Right ventricle myocardium superior (tissue), 1 donor: ENCODE measurements at regions not wholly inside any gene's neighbourhood (a gene's known extent, or its start where the extent isn't known, plus 50 kb on each side); places are given as distances from the start of the nearest gene placed in this dataset.
"Not testable (repeated sequence)": the region's sequence is repeated elsewhere in the genome, so short reads cannot be mapped to it uniquely, and the experiment has no call there.

ENCODE experiments used
- ATAC-seq: fragments of 200-7000 bp; cut with Tn5 transposase; one replicate; pipeline ENCODE4 v1.9.1; 2020; ENCODE audit warnings: mild to moderate bottlenecking; ENCODE audit not compliant: poor library complexity
- DNase-seq: peaks from one replicate; pipeline ENCODE4 v3.0.0-alpha.2; 2020
- intact Hi-C: fragments of 100-400 bp; cut with DNase I; formaldehyde crosslinking; loops from one replicate; pipeline ENCODE4 v1.11.2; 2022
- donor health status: DM: no; HTN: yes; CAD: no; lungs with severe emphysema.

DNA sequence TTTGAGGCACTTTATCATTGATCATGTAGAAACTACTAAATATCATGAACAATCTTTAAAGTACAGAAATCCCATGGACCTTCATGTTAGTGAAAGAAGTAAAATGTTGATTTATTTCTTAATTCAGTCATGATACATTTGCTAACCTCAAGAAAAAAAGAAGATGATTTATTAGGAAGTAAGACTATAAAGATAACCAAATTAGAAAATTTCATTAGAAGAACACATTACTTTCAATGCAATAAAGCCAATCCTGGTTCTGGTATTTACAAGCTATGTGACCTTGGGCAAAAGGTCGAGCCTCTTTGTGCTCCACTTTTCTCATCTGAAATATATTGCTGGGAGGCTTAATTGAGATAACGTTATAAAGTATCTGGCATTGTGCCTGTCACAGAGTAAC lies 365.0 kb downstream of the KIF20B start:
- intact Hi-C loops, result no loop called here
- DNase-seq (no peak), ATAC-seq (no peak)

DNA sequence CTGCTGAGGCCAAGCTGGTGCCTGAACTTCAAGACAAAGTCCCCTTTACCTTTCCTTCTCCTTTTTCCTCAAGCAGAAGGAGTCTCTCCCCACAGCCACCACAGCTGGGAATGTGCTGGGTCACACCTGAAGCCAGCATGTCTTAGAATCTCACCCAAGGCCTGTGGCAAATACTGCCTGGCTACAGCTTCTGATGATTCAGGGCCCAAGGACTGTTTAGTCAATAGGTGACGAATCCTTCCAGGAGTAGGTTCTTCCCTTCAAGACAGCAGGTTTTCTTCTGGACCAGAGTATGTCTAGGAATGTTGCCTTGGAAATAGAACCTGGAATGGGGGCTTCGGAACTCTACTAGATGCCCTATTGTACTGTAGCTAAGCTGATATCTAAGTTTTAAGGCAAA lies 374.6 kb downstream of the KIF20B start:
- DNase-seq (no peak), ATAC-seq (no peak)
- intact Hi-C loops, result no loop called here

DNA sequence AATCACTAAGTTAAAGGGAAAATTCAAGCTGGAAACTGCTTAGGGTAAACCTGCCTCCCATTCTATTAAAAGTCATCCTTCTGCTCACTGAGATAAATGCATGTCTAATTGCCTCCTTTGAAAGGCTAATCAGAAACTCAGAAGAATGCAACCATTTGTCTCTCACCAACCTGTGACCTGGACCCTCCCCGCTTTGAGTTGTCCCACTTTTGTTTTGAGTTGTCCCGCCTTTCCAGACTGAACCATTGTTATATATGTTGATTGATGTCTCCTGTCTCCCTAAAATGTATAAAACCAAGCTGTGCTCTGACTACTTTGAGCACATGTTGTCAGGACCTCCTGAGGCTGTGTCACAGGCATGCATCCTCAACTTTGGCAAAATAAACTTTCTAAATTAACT lies 378.4 kb downstream of the KIF20B start:
- ATAC-seq (no peak), DNase-seq (no peak)
- intact Hi-C loops, result no loop called here

DNA sequence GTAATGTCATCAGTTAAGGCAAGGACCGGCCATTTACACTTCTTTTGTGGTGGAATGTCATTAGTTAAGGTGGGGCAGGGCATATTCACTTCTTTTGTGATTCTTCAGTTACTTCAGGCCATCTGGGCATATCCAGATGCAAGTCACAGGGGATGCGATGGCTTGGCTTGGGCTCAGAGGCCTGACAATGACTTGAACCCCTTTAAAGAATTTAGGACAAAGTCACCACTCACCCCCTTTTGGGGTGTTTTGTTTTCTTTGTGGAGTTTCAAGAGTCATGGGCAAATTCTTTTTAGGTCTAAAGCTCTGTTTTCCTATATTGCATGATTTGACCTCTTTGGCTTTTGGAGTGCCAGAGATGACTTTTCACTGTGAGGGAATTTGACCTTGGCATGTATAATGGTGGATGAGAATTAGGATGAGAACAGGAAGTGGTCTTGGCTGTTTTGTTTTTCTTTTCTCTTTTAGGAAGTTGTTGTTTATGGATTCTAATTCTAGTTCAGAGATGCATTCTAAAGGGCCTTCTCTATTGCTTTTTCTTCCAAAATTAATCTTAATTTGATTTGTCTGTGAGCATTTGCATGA lies 385.3 kb downstream of the KIF20B start:
- not testable (repeated sequence) for ATAC-seq

DNA sequence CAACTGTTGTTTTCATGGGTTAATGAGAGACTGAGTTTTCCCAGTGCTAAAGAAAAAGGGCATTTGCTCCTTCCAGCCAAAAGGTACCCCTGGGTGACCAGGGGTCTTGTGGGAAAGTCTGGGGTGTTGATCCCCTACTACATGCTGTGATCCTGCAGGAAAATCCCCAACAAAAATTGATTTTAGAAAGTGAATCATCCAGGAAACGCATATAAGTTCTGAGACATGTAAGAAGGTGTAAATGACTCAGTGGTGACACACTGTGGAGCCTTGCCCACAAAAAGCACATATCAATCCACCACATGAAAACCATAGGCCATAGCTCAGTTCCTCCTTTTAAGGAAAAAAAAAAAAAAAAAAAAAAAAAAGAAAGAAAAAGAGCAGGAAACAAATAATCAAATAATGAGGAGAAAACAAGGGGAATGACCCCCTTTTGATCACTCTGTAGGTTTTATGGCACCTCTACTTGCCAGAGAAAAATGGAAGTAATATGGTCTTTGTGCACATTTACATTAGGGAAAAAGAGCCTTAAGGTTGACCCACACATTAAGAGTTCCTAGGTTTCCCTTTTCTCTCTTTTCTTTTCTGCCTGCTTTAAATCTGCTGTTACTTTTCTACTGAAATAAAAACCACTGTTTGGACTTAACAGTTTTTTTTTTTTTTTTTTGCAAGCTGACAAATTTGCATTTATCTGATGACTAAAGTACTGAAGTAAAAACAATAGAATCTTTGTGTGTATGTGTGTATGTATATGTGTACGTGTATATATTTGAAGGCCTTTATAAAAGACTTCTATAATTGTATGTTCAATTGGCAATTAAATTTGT lies 386.0 kb downstream of the KIF20B start:
- intact Hi-C loops, result no loop called here
- DNase-seq, result no peak
- no peak for ATAC-seq

More for the DNA sequence above, 385.3 kb downstream of the KIF20B start:
- DNase-seq, intact Hi-C loops: not testable (repeated sequence)

DNA sequence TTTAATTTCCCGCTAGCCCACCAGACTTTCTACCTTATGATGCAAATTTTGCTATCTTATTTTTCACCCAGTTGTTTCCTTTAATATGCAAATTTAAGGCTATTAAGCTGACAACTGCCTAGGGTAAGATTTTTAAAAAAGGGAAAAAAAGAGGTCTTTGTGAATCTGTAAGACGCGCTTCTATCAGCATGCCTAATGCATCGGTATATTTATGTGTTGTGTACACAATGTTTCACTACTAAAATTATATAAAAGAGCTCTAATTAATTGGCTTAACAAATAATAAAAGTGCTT lies 386.6 kb downstream of the KIF20B start:
- ATAC-seq, result no peak
- no peak for DNase-seq
- intact Hi-C loops, result no loop called here

DNA sequence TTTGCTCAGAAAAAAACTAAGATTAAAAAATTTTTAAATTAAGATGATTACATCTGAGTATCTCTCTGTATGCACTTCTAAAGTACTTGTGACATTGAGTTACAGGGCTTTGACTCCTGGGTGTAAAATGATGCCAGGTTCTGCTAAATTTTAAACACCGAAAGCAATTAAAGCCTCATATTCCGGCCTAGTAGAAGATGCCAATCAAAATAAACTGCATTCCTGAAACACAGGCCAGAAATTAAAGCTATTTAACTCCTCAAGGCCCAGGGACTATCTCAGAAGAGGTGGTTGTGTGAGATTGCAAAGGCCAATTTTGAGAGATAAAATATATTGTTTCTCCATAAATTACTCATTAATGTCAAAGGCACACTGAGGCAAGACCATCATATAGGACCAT lies 388.3 kb downstream of the KIF20B start:
- DNase-seq (no peak), ATAC-seq (no peak)
- intact Hi-C loops, result no loop called here

DNA sequence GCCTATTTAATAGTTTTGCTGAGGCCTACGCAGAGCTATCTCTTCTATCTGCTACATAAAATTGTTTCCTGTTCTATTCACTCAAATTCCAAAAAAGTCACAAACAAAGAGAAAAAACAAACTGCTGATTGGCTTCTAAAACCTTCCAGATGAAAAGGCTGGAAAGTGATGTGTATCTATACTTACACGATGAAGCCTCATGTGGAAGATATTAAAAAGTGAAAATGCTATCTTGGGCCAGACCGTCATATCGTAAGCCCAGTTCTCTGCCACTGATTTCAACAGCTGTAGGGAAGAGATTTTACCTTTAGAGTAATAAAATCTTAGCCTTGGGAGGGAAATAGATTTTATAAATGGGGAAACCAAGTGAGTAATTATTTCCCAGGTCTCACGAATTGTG lies 394.8 kb downstream of the KIF20B start:
- intact Hi-C loops, result no loop called here
- ATAC-seq (no peak), DNase-seq (no peak)

DNA sequence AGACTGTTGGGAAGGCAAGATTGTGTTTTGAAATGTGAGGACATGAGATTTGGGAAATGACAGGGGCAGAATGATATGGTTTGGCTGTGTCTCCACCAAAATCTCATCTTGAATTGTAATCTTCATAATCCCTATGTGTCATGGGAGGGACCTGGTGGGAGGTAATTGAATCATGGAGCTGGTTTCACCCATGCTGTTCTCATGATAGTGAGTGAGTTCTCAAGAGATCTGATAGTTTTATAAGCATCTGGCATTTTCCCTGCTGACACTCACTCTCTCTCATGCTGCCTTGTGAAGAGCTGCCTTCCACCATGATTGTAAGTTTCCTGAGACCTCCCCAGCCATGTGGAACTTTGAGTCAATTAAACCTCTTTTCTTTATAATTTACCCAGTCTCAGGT lies 406.2 kb downstream of the KIF20B start:
- DNase-seq, intact Hi-C loops, ATAC-seq: not testable (repeated sequence)

DNA sequence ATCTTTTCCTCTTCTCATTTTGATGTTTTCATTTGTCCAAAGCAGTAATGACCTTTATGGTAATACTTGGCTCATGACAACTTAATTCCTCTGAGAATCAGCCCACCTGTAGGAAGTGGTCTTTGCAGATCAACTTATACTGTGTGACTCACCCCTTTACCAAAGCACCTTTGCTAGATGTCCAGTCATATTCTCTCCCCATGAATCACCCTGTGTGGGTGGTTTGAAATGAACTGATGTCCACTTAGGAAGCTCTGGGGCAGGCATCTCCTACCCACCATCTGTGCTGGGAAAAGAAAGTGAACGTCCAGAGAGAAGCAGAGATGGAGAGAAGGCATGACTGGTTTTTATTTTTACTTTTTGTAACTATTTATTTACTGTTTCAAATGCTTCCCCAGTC lies 410.3 kb downstream of the KIF20B start:
- ATAC-seq (no peak), DNase-seq (no peak)
- intact Hi-C loops, result no loop called here

DNA sequence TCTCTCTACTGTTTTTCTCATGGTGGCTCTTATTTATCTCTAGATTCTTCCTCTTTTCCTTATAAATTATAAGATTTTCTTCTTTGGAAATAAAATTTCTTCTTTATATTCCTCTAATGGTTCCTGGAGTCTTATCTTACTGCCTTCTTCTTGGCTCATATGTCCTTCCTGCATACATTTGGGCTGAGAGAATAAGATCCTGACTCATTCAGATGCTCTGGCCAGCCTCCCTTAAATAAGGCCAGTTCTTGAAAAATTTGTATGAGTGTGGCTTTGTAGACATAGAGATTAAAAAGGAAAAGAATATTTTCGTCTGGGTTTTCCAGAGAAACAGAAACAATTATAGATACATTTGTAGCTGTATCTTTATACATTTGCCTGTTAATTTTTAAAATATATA lies 411.3 kb downstream of the KIF20B start:
- DNase-seq (no peak), ATAC-seq (no peak)
- intact Hi-C loops, result no loop called here

DNA sequence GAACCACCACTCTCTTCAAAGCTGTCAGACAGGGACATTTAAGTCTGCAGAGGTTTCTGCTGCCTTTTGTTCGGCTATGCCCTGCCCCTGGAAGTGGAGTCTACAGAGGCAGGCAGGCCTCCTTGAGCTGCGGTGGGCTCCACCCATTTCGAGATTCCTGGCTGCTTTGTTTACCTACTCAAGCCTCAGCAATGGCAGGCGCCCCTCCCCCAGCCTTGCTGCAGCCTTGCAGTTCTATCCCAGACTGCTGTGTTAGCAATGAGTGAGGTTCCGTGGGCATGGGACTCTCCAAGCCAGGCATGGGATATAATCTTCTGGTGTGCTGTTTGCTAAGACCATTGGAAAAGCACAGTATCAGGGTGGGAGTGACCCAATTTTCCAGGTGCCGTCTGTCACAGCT lies 417.2 kb downstream of the KIF20B start:
- intact Hi-C loops, DNase-seq, ATAC-seq: not testable (repeated sequence)

DNA sequence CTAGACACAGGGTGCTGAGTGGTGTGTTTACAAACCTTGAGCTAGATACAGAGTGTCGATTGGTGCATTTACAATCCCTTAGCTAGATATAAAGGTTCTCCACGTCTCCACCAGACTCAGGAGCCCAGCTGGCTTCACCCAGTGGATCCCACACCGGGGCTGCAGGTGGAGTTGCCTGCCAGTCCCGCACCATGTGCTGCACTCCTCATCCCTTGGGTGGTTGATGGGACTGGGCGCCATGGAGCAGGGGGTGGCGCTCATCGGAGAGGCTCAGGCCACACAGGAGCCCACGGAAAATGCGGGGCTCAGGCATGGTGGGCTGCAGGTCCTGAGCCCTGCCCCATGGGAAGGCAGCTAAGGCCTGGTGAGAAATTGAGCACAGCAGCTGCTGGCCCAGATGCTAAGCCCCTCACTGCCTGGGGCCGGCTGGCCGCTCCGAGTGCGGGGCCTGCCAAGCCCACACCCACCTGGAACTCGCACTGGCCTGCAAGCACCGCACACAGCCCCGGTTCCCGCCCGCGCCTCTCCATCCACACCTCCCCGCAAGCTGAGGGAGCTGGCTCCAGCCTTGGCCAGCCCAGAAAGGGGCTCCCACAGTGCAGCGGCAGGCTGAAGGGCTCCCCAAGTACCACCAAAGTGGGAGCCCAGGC lies 418.4 kb downstream of the KIF20B start:
- ATAC-seq, intact Hi-C loops, DNase-seq: not testable (repeated sequence)

DNA sequence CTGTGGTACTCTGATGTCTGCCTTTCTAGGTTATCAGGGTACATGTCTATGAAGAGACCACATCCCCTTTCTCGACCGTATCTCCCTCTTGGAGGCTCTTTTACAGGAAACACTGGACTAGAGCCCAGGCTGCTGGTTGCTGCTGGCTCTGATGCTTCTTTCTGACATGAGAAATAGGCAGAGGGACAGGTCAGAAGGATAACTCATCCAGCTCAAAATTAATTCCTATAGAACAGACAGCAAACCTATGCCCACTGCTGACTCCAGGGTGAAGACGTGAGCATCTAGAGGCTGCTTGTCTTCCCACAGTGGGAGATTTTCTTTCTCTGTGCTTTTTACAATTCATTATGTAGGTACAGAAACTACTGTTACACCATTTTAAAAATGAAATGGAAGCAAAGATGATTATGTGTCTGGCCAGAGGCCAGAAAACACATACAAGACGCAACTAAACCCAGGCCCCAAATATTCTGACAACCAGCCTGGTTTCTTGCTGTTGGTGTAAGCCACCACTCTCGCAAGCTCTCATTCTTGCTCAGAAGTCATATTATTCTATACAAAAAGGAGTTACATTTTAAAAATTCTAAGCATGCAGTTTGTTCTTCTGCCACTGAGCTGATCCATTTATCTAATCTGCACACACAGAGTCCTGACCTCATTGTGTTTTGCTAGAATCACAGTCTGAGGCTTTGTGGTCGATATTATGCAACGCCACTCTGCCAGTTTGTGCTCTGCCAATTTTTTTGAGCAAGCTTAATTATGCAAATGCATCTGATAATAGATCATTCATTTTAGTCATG lies 424.3 kb downstream of the KIF20B start:
- no peak for DNase-seq
- ATAC-seq, result no peak
- intact Hi-C loops, result no loop called here

DNA sequence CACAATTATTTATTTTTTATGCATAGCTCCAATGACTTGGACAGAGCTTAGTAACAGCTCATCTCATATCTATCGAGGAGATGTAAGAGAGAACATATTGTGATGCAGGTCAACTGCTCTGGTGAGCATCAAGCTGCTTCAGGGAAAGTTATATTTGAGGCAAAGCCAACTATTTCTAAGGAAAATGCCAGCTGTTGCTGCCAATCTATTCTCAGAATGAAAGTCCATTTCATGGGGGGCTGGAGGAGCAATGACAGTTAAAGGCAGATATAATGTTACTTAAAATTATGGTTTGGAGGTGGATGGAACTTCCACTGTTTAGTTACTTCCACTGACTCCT lies 424.8 kb downstream of the KIF20B start:
- ATAC-seq, result no peak
- DNase-seq, result no peak
- intact Hi-C loops, result no loop called here

DNA sequence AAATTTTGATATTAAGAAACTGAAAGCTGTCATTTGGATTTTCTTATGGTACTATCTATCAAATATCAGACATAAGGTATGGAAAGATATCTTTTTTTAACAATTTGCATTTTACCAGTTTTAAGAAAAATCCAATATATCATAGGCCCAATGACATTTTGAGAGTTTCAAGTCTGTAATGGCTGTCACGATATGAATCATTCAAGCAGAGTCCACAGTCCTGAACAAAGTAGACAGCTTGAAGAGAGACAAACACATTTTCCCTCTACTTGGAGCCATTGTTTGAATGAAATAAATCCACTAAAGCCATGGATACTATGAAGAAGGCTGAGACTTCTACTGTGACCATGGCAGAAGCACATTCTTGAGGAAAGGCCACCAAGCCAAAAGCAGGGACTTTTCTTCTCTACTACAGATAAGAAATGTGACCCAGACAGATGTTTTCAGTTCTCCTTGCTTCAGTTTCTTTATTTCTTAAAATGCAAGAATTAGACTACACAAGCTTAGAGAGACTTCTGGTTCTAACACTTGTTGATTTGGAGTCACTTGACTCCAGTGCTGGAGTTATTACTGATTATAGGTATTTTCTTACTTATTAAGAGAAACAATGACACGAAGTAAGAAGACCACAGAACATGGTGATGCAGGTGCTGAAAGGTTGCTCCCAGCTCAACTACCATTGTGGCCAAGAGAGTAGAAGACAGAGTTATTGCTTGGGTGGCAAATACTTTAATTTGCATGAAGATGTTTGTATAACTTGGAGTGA lies 429.1 kb downstream of the KIF20B start:
- ATAC-seq (no peak), DNase-seq (no peak)
- intact Hi-C loops, result no loop called here

DNA sequence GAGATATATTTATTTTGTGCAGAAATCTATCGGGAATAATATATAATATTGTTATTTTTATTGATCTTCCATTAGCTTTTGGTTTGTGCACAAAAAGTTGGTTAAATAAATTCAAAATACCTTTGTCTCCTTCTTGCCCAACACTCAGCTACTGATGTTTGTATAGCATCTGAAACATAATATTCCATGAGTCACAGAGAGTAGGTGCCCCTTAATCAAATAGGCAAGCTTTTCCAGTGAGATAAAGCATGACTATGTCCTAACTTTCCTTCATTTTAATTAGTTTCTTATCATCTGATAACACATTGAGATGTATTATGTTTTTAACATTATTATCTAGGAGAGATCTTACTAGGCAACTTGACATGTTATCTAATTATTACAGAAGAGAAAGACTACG lies 432.2 kb downstream of the KIF20B start:
- intact Hi-C loops, result no loop called here
- ATAC-seq (no peak), DNase-seq (no peak)

DNA sequence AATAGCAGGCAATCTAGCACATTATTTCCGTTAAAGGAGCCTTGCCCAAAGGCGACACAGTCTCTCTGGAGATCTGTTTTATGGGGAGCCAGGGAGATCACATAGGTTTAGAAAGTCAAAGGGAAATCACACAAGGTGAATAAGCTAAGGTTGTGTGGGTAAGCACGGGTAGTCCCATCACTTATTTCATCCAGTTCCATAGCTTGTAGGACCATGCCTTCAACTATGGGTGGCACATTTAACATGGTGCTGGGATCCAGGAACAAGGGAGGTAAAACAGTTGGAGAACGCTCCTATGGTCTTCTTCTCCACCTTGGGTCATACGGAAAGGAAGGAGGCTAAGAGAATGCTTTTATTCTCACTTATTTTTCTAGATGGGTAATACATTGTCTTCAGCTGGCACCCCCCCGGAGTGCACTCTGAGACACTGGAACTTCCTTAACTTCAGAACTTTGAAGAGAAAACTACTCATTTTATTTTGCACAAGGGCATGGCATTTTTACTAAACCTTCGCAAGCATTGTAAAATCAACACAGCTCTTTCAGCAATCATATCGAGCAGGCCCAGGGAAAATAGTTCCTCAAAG lies 435.4 kb downstream of the KIF20B start:
- no peak for DNase-seq
- intact Hi-C loops, result no loop called here

DNA sequence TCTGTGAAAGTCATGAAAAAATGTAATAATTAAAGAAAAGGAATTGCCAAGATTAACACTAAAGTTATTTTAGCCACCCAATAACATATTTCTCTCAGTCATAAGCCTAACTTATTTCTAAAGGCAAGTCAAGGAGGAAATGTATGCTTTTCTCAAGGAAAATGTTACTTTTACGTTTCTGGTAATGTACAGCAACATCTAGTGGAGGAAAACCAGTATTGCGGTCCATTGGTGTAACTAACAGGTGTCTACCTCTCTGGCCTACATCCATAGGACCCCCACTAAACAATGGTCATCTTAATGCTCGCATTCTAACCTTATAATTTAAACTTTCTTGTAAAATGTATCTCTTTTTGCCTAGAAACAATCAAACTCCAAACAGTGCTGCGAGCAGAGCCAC lies 437.5 kb downstream of the KIF20B start:
- intact Hi-C loops, result no loop called here
- DNase-seq (no peak), ATAC-seq (no peak)

More for the DNA sequence above, 435.4 kb downstream of the KIF20B start:
- ATAC-seq, result no peak
